ENCODE measurements at regions not wholly inside any gene's neighbourhood (a gene's known extent, or its start where the extent isn't known, plus 50 kb on each side); places are given as distances from the start of the nearest gene placed in this dataset.

- Histone ChIP-seq H3K79me2 (ENCODE audit: insufficient read depth, low read length) (no peaks in the 10 kb centered on the region), H3K4me3 (replicated peaks in 1 of 2; ENCODE audit: low read depth in 1 of 2, low read length in 2 of 2) (no peak overlapping the region), H3K27me3 (ENCODE audit: insufficient read depth, low read length) (no peaks in the 10 kb centered on the region), H3K9me2 (ENCODE audit: insufficient read depth) (no peaks in the 10 kb centered on the region), H3K4me1 (ENCODE audit: control insufficient read depth in 1 of 2, insufficient read depth in 2 of 2, low read length in 2 of 2) (peaks cover 0 to 26% of the 10 kb centered on the region in 2 experiments; a peak in 3 of 4 replicates), H3K27ac (ENCODE audit: low read depth, low read length) (no peak overlapping the region), H3K9me3 (ENCODE audit: control insufficient read depth in 1 of 2, insufficient read depth in 1 of 2, low read depth in 1 of 2, low read length in 2 of 2) (no peaks in the 10 kb centered on the region), H2AFZ (ENCODE audit: low read depth, low read length, poor library complexity, severe bottlenecking) (no peak overlapping the region), H3K36me3 (ENCODE audit: control insufficient read depth in 1 of 2, insufficient read depth in 2 of 2, low read length in 2 of 2) (no peaks in the 10 kb centered on the region), H4K20me1 (ENCODE audit: insufficient read depth) (no peaks in the 10 kb centered on the region), H3K9ac (ENCODE audit: low read length) (no peak overlapping the region), H3K4me2 (ENCODE audit: low read length) (no peak overlapping the region)
- CTCF ChIA-PET, result no interaction called here
- ATAC-seq (no peak), DNase-seq (ENCODE audit: low read depth, low spot score) (no peak)
- POLR2A ChIA-PET, result no interaction called here
- intact Hi-C loops (cut with micrococcal nuclease), result no loop called here
- no peak for TF ChIP-seq YY1 (IDR thresholded peaks at IDR 0.05; ENCODE audit: extremely low read depth, insufficient replicate concordance, low read depth, low read length)
- RAD21 ChIA-PET (ENCODE audit: low non-redundant PET in 1 of 2, low total read pairs in 2 of 2, uncharacterized antibody in 2 of 2, unreplicated experiment in 2 of 2), result no interaction called here
- BruUV-seq (replicated peaks), result no TSS peak
These were observed 61.8 kb upstream of the IL6 start for GRCh38 chr7:22664988-22665798.

- Histone ChIP-seq H3K9me2 (ENCODE audit: insufficient read depth) (no peaks in the 10 kb centered on the region), H2AFZ (ENCODE audit: low read depth, low read length, poor library complexity, severe bottlenecking) (no peak overlapping the region), H3K4me3 (replicated peaks in 1 of 2; ENCODE audit: low read depth in 1 of 2, low read length in 2 of 2) (no peak overlapping the region), H4K20me1 (ENCODE audit: insufficient read depth) (no peaks in the 10 kb centered on the region), H3K9ac (ENCODE audit: low read length) (no peak overlapping the region), H3K9me3 (ENCODE audit: control insufficient read depth in 1 of 2, insufficient read depth in 1 of 2, low read depth in 1 of 2, low read length in 2 of 2) (no peaks in the 10 kb centered on the region), H3K27ac (ENCODE audit: low read depth, low read length) (no peak overlapping the region), H3K36me3 (ENCODE audit: control insufficient read depth in 1 of 2, insufficient read depth in 2 of 2, low read length in 2 of 2) (no peaks in the 10 kb centered on the region), H3K4me1 (ENCODE audit: control insufficient read depth in 1 of 2, insufficient read depth in 2 of 2, low read length in 2 of 2) (peaks cover 0 to 21% of the 10 kb centered on the region in 2 experiments; a peak in 3 of 4 replicates), H3K27me3 (ENCODE audit: insufficient read depth, low read length) (no peaks in the 10 kb centered on the region), H3K4me2 (ENCODE audit: low read length) (no peak overlapping the region), H3K79me2 (ENCODE audit: insufficient read depth, low read length) (no peaks in the 10 kb centered on the region)
- intact Hi-C loops (cut with micrococcal nuclease), result no loop called here
- BruUV-seq (replicated peaks), result no TSS peak
- ChIA-PET RAD21 (ENCODE audit: low non-redundant PET in 1 of 2, low total read pairs in 2 of 2, uncharacterized antibody in 2 of 2, unreplicated experiment in 2 of 2) (no interaction called here), CTCF (interaction anchor here (0.6 kb wide), 1 partner anchor 101 kb away, joined by 3 read pairs; no protein-coding TSS in a partner anchor), POLR2A (no interaction called here)
- DNase-seq (ENCODE audit: low read depth, low spot score) (no peak), ATAC-seq (no peak)
- TF ChIP-seq SRF (IDR thresholded peaks at IDR 0.05; ENCODE audit: low read depth), result no peak
- no peak for TF ChIP-seq ZFX (IDR thresholded peaks at IDR 0.05)
- TF ChIP-seq ELF1 (IDR thresholded peaks at IDR 0.05; ENCODE audit: borderline replicate concordance, low read depth), result no peak
- no peak for TF ChIP-seq CBX3 (IDR thresholded peaks at IDR 0.05; ENCODE audit: low read depth)
- no peak for TF ChIP-seq TCF7L2 (IDR thresholded peaks at IDR 0.05; ENCODE audit: borderline replicate concordance, extremely low read depth, insufficient read depth, insufficient read length)
These were observed 63.3 kb upstream of the IL6 start for GRCh38 chr7:22663721-22664120.

All from HCT116 (cell line).